ENCODE measurements at regions not wholly inside any gene's neighbourhood (a gene's known extent, or its start where the extent isn't known, plus 50 kb on each side); places are given as distances from the start of the nearest gene placed in this dataset.

- H3K36me3 ChIP-seq (ENCODE audit: insufficient read depth, low read length): no peaks in the 10 kb centered on the region
- H3F3A ChIP-seq (ENCODE audit: low read depth): no peaks in the 10 kb centered on the region
- no peaks in the 10 kb centered on the region for H3K79me2 ChIP-seq (ENCODE audit: insufficient read depth, low read length)
- H4K20me1 ChIP-seq (ENCODE audit: insufficient read depth, low read length, poor library complexity, severe bottlenecking): no peaks in the 10 kb centered on the region
- no peaks in the 10 kb centered on the region for H3K9me3 ChIP-seq (ENCODE audit: insufficient read depth, low read depth, low read length)
- H3K9ac ChIP-seq (ENCODE audit: low read depth, low read length, poor library complexity, severe bottlenecking): no peak overlapping the region
- H3K4me1 ChIP-seq (ENCODE audit: insufficient read depth, low read length, poor library complexity, severe bottlenecking): no peaks in the 10 kb centered on the region
- no peak overlapping the region for H3K4me2 ChIP-seq (ENCODE audit: low read depth, low read length, poor library complexity, severe bottlenecking)
- no peaks in the 10 kb centered on the region for H3K9me2 ChIP-seq (replicated peaks; ENCODE audit: low read depth, low read length)
- TF ChIP-seq EZH2phosphoT487 (IDR thresholded peaks at IDR 0.05; ENCODE audit: borderline replicate concordance): no peak
- TF ChIP-seq CTCF (conservative IDR thresholded peaks at IDR 0.05; ENCODE audit: low read length): no peak
- no peak overlapping the region for H3K4me3 ChIP-seq (ENCODE audit: low read length, poor library complexity, severe bottlenecking)
- no peak overlapping the region for H2AFZ ChIP-seq (ENCODE audit: low read length)
- no peaks in the 10 kb centered on the region for H3K27me3 ChIP-seq (ENCODE audit: insufficient read depth, low read length, poor library complexity, severe bottlenecking)
Measured at GRCh38 chr2:215772634-215773563, 240.5 kb downstream of the MREG start.

GRCh38 chr2:215772003-215772402, 241.3 kb downstream of the MREG start:
- no peaks in the 10 kb centered on the region for H3K4me1 ChIP-seq (ENCODE audit: insufficient read depth, low read length, poor library complexity, severe bottlenecking)
- TF ChIP-seq EZH2phosphoT487 (IDR thresholded peaks at IDR 0.05; ENCODE audit: borderline replicate concordance): no peak
- no peaks in the 10 kb centered on the region for H3K27me3 ChIP-seq (ENCODE audit: insufficient read depth, low read length, poor library complexity, severe bottlenecking)
- H3K4me3 ChIP-seq (ENCODE audit: low read length, poor library complexity, severe bottlenecking): no peak overlapping the region
- H3K9me2 ChIP-seq (replicated peaks; ENCODE audit: low read depth, low read length): no peaks in the 10 kb centered on the region
- no peak overlapping the region for H3K4me2 ChIP-seq (ENCODE audit: low read depth, low read length, poor library complexity, severe bottlenecking)
- no peaks in the 10 kb centered on the region for H3F3A ChIP-seq (ENCODE audit: low read depth)
- no peaks in the 10 kb centered on the region for H3K9me3 ChIP-seq (ENCODE audit: insufficient read depth, low read depth, low read length)
- H4K20me1 ChIP-seq (ENCODE audit: insufficient read depth, low read length, poor library complexity, severe bottlenecking): no peaks in the 10 kb centered on the region
- no peak overlapping the region for H3K9ac ChIP-seq (ENCODE audit: low read depth, low read length, poor library complexity, severe bottlenecking)
- no peaks in the 10 kb centered on the region for H3K36me3 ChIP-seq (ENCODE audit: insufficient read depth, low read length)
- no peaks in the 10 kb centered on the region for H3K79me2 ChIP-seq (ENCODE audit: insufficient read depth, low read length)
- H2AFZ ChIP-seq (ENCODE audit: low read length): no peak overlapping the region

GRCh38 chr2:215771241-215771640, 242.1 kb downstream of the MREG start:
- Histone ChIP-seq H2AFZ (ENCODE audit: low read length) (no peak overlapping the region), H3K9me3 (ENCODE audit: insufficient read depth, low read depth, low read length) (no peaks in the 10 kb centered on the region), H3K36me3 (ENCODE audit: insufficient read depth, low read length) (no peaks in the 10 kb centered on the region), H3K9ac (ENCODE audit: low read depth, low read length, poor library complexity, severe bottlenecking) (no peak overlapping the region), H3K27me3 (ENCODE audit: insufficient read depth, low read length, poor library complexity, severe bottlenecking) (no peaks in the 10 kb centered on the region), H3F3A (ENCODE audit: low read depth) (no peaks in the 10 kb centered on the region), H4K20me1 (ENCODE audit: insufficient read depth, low read length, poor library complexity, severe bottlenecking) (no peaks in the 10 kb centered on the region), H3K4me3 (ENCODE audit: low read length, poor library complexity, severe bottlenecking) (no peak overlapping the region), H3K4me2 (ENCODE audit: low read depth, low read length, poor library complexity, severe bottlenecking) (no peak overlapping the region), H3K79me2 (ENCODE audit: insufficient read depth, low read length) (no peaks in the 10 kb centered on the region), H3K9me2 (replicated peaks; ENCODE audit: low read depth, low read length) (no peaks in the 10 kb centered on the region), H3K4me1 (ENCODE audit: insufficient read depth, low read length, poor library complexity, severe bottlenecking) (no peaks in the 10 kb centered on the region)
- TF ChIP-seq CTCF (conservative IDR thresholded peaks at IDR 0.05; ENCODE audit: low read length): no peak
- TF ChIP-seq EZH2phosphoT487 (IDR thresholded peaks at IDR 0.05; ENCODE audit: borderline replicate concordance): no peak
